GM12865 (cell line): ENCODE measurements at regions not wholly inside any gene's neighbourhood (a gene's known extent, or its start where the extent isn't known, plus 50 kb on each side); places are given as distances from the start of the nearest gene placed in this dataset.

Experiments used
- DNase-seq: peaks from one replicate; pipeline ENCODE4 v3.0.0; 2010; ENCODE audit warnings: low read depth
- H3K4me3 ChIP-seq: 2 replicates; pipeline ENCODE4 v1.5.1; 2011; ENCODE audit warnings: mild to moderate bottlenecking, low read depth, low read length, control low read depth
- TF ChIP-seq, protein P1 (sequence below): IDR thresholded peaks from 2 replicates; pipeline ENCODE4 v1.5.1; 2011; ENCODE audit warnings: low read length, control low read depth, low read depth, inconsistent platforms; ENCODE audit not compliant: insufficient read depth; ENCODE audit errors: missing control alignments

DNA sequence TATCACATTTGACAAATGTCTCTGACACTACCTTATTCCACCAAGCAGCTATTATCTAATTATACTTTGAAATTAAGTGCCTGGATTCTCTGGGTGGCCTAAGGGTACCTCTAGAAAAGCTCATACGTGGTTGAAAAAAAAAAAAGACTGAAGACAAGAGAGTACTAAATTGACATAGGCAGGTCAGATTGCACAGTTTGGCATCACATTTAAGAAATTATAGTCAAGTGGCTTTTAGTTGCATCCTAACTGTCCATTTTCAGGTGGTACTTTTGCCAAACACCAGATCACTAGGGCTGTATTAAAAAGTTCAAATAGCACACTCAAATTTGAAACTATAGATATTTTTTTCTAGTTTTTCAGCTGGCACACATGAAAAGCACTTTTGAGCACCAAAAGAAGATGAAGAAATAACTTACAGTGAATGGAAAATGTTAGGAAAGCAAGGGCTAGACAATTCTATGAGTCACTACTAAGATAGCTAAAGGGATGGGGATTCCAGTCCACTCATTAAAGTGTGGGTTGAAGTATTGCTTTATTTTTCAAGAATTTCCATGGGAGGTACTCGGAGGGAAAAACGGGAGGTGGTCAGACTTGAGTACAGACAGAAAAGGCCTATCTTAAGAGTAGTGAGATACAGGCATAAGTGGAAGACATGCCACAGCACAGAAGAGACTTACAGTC, 106.5 kb upstream of the COL5A2 start:
- TF ChIP-seq, protein P1, sequence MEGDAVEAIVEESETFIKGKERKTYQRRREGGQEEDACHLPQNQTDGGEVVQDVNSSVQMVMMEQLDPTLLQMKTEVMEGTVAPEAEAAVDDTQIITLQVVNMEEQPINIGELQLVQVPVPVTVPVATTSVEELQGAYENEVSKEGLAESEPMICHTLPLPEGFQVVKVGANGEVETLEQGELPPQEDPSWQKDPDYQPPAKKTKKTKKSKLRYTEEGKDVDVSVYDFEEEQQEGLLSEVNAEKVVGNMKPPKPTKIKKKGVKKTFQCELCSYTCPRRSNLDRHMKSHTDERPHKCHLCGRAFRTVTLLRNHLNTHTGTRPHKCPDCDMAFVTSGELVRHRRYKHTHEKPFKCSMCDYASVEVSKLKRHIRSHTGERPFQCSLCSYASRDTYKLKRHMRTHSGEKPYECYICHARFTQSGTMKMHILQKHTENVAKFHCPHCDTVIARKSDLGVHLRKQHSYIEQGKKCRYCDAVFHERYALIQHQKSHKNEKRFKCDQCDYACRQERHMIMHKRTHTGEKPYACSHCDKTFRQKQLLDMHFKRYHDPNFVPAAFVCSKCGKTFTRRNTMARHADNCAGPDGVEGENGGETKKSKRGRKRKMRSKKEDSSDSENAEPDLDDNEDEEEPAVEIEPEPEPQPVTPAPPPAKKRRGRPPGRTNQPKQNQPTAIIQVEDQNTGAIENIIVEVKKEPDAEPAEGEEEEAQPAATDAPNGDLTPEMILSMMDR, result no peak
- no peak overlapping the region for H3K4me3 ChIP-seq
- DNase-seq, result no peak

DNA sequence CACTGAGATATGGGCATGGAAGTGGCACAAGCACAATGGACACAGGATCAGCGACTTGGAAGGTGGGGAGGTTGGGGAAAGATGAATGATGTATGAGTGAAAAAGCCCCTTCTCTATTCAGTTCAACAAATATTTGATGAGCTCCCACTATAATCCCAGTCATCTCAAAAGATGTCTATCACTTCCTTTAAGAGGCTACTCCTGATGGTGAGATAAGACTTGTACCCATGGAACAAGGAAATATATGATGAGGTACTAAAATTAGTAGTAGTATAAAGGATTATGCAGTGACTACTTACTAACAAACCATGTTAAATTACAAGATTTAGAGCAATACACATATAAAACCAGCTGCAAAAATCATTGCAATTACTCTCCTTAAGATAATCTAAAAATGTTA, 107.8 kb upstream of the COL5A2 start:
- TF ChIP-seq, protein P1, result no peak
- H3K4me3 ChIP-seq, result no peak overlapping the region
- no peak for DNase-seq

DNA sequence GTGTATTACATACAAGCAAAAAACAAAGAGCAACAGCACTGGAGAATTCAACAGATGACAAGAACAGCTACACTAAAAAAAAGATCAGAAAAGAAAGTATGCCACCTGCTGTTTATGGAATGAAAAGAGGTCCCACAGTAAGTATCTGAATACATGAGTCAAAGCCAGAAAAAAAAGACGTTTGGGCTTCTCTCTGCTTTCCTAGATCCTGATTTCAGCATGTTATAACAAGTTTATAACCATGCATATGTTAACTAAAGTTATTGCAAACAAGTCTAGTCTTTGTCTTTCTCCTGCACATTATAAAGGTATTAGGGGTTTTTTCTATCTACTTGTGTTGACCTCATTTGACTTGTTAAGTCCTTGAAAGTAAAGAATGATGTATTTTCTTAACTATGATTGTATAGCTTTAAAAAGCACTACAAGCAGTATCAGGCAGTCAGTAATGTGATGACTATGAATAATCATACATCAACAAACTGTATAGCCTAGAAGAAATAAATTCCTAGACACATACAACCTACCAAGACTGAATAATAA, 108.5 kb upstream of the COL5A2 start:
- DNase-seq, result peak; percentile 25
- TF ChIP-seq, protein P1, result peak; percentile 11
- H3K4me3 ChIP-seq, result no peak overlapping the region

DNA sequence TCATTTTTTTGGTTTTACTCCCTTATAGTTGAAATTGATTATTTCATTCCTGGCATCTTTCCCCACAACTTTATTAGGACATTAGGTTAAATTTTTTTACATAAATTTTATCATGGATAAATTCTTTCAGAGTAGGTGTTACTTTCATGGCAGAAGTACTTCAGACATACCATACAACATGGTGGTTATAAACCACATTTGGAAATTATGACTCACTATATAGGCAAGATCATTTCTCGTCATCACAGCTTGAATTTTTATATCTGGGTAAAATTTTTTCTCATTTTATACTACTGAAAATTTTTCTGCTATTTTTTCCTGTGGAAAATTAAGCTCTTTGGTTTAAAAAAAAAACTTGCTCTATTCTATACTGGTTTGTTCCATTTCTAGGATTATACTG, 111.9 kb upstream of the COL5A2 start:
- no peak overlapping the region for H3K4me3 ChIP-seq
- TF ChIP-seq, protein P1, result no peak
- no peak for DNase-seq

DNA sequence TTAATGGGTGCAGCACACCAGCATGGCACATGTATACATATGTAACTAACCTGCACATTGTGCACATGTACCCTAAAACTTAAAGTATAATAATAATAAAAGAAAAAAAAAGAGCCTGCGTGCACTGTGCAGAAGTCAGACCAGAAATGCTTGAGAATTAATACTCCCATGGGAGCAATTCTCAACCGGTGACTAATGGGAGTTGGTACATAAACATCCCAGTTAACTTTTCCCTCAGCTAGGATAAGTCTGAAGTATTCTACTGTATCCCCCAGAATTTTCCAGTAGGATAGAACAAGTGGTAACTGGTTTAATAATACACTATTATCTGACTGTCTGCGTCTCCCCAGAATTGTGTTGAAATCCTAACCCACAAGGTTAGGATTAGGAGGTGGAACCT, 113.6 kb upstream of the COL5A2 start:
- no peak for DNase-seq
- TF ChIP-seq, protein P1, result no peak

DNA sequence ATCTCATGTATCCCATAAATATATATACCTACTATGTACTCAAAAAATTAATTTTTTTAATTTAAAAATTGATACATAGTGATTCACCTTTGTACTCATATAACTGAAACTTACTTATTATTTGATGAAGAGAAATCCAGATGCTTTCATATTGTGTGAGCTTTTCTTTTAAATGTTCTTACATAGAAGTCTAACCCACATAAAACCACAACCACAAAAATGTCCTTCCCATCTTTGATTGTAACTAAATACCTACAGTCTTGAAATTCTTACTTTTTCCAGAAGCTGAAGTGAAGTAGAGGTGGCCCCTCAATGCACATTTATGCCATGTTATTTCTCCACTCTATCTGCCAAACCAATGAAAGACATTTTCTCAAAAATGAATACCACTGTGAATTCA, 117.9 kb upstream of the COL5A2 start:
- DNase-seq, result no peak
- H3K4me3 ChIP-seq, result no peak overlapping the region
- TF ChIP-seq, protein P1, result no peak

More for the DNA sequence above, 113.6 kb upstream of the COL5A2 start:
- no peak overlapping the region for H3K4me3 ChIP-seq

DNA sequence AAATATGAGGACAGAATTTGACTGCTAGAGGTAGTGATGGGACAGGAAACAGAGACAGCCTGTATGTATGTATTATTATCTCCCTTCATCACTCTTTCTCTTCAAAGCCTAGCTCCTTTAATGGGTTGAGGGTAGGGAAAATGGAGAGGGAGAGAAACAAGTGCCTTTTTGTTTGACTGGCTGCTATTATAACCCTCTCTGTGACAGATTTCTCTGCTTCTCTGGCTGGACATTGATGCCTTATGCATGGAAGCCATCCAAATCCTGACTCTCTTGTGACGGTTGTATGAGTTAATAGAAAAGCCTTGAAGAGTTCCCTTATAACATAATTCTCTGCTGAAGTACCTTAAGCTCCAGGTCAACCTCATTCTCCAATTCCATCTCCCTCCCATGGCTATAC, 118.5 kb upstream of the COL5A2 start:
- TF ChIP-seq, protein P1, result no peak
- no peak overlapping the region for H3K4me3 ChIP-seq
- DNase-seq, result no peak
